ENCODE measurements at regions not wholly inside any gene's neighbourhood (a gene's known extent, or its start where the extent isn't known, plus 50 kb on each side); places are given as distances from the start of the nearest gene placed in this dataset.

DNA sequence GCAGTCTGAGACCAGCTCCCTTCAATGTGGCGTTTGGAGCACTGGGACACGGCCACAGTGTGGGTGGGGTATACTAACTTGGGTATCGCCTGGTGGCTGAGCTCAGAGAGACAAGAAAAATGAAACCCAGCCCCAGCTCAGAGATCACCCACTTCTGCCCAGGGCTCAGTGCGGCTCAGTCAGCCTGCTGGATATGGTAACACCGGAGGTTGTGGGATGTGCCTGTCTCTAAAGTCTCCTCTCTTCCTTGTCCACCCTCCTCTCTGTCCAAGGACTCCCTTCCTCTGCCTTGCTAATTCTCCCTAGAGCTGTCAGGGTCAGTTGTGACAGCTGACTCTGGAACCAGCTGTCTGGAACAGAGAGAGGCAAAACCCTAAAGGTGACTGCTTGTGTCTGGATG, 149.1 kb downstream of the PTPN20 start:
- TF ChIP-seq CTCF (IDR thresholded peaks at IDR 0.05) (no peak), POLR2A (IDR thresholded peaks at IDR 0.05) (no peak)
- Histone ChIP-seq H3K27ac (no peak overlapping the region), H3K36me3 (replicated peaks in 1 of 2) (no peaks in the 10 kb centered on the region), H3K4me3 (no peak overlapping the region), H3K27me3 (peaks cover 4% of the 10 kb centered on the region), H3K4me1 (replicated peaks in 1 of 2) (no peaks in the 10 kb centered on the region), H3K9me3 (replicated peaks in 1 of 3) (no peaks in the 10 kb centered on the region)
- intact Hi-C loops (cut with DNase I): no loop called here
- DNase-seq: peak in 1 of 7 donors; percentile 46
- WGBS, 4 donors: 66 to 100% (median 89%) methylated on average over 2 to 5 of the region's 5 CpGs

DNA sequence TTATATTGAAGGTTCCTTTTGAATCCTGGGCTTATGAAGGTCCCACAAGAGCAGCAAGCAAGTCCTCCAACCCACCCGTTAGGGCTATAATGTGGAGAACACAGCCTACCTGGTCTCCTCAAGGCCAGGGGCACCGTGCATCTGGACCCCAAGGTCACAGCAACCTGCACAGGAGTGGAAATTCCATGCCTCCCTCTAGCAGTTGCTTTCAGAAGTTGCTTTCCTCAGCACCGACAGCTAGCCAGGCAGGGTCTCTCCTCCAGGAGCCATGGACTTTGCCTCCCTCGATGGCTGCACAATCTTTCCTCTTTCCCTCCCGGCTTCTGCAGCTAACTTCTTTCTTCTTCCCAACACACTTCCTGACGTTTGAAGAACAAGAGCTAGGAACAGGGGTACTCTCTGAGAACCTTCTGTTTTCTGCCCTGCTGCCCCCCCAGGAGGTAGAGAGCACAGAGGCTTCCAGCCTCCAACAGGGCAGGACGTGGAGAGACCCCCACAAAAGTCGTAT, 149.8 kb downstream of the PTPN20 start:
- Histone ChIP-seq H3K4me3 (no peak overlapping the region), H3K4me1 (replicated peaks in 1 of 2) (no peaks in the 10 kb centered on the region), H3K27me3 (peaks cover 4% of the 10 kb centered on the region), H3K36me3 (replicated peaks in 1 of 2) (no peaks in the 10 kb centered on the region), H3K9me3 (replicated peaks in 1 of 3) (no peaks in the 10 kb centered on the region), H3K27ac (no peak overlapping the region)
- TF ChIP-seq CTCF (IDR thresholded peaks at IDR 0.05) (no peak), POLR2A (IDR thresholded peaks at IDR 0.05) (no peak)
- DNase-seq: no peak
- intact Hi-C loops (cut with DNase I): no loop called here
- WGBS, 4 donors: 61 to 80% (median 72%) methylated on average over 8 of the region's 8 CpGs

DNA sequence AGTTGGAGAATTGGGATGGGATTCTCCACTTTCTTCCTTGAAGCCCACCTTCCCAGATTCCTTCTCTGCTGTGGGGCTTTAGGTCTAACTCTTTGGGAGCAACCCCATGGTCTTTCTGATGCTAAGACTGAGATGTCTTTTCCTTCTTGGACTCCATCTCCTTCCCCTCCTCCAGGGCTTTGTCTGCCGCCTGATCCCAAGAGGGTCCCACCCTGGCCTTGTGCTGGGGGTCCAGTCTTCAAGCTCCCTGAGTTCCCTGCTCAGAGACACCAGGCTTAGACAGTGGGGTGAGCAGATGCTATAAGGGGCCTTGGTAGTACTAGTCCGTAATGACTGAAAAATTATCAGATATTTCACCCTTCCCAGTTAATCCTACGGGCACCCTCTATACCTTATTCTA, 150.5 kb downstream of the PTPN20 start:
- Histone ChIP-seq H3K27me3 (peaks cover 4% of the 10 kb centered on the region), H3K27ac (no peak overlapping the region), H3K4me1 (replicated peaks in 1 of 2) (no peaks in the 10 kb centered on the region), H3K9me3 (replicated peaks in 1 of 3) (no peaks in the 10 kb centered on the region), H3K36me3 (replicated peaks in 1 of 2) (no peaks in the 10 kb centered on the region), H3K4me3 (no peak overlapping the region)
- WGBS, 4 donors: 79 to 94% (median 92%) methylated on average over 3 of the region's 3 CpGs
- DNase-seq: no peak
- TF ChIP-seq POLR2A (IDR thresholded peaks at IDR 0.05) (no peak), CTCF (IDR thresholded peaks at IDR 0.05) (no peak)
- intact Hi-C loops (cut with DNase I): no loop called here

DNA sequence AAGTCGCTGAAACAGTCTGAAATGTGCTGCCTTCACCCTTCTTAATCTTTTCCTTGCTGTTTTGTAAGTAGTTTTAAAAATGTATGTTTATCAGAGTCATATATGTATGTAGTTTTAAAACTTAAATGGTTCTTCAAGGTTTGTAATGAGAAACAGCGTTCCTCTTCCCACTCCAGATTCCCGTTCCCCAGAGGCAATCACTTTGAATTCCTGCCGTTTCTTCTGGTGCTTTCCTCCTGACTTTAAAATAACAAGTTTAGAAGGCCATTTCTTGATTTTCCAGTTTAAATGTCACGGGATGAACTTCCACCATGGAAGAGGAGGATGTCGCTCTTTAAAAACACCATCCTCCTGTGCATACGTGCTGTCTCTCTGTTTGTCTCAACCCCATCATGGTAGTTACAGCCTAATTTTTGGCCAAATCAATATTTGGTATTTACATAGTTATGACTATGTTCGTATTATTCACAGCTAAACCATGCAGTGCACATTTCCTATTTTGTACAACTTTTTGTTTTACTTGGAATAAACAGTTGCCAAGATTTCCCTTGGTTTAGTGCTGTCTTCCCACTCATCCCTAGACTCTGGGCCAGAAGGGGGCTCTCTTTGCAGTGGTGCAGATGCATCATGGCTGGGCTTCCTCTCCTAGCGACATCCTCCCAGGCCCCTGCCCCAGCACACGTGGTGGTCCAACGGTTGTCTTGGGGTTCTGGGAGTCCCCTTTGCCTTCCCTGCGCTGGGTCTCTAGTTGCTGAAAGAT, 151.4 kb downstream of the PTPN20 start:
- no peak overlapping the region for H3K4me3 ChIP-seq
- 65 to 68% (median 65%) methylated on average over 12 of the region's 12 CpGs for WGBS, 4 donors
- no peaks in the 10 kb centered on the region for H3K36me3 ChIP-seq (replicated peaks in 1 of 2)
- DNase-seq: peak in 1 of 7 donors; percentile 47
- TF ChIP-seq POLR2A (IDR thresholded peaks at IDR 0.05): no peak
- TF ChIP-seq CTCF (IDR thresholded peaks at IDR 0.05): no peak
- no peaks in the 10 kb centered on the region for H3K9me3 ChIP-seq (replicated peaks in 1 of 3)
- H3K27ac ChIP-seq: no peak overlapping the region
- H3K4me1 ChIP-seq (replicated peaks in 1 of 2): no peaks in the 10 kb centered on the region
- intact Hi-C loops (cut with DNase I): no loop called here
- peaks cover 4% of the 10 kb centered on the region for H3K27me3 ChIP-seq
